HCT116 (cell line): ENCODE measurements at regions not wholly inside any gene's neighbourhood (a gene's known extent, or its start where the extent isn't known, plus 50 kb on each side); places are given as distances from the start of the nearest gene placed in this dataset.

Source experiments
- POLR2AphosphoS5 ChIP-seq: IDR thresholded peaks from 2 replicates; pipeline ENCODE4 v1.6.1; 2011; ENCODE audit warnings: mild to moderate bottlenecking, low read depth, low read length, moderate library complexity
- ZBTB33 ChIP-seq: IDR thresholded peaks from 2 replicates; pipeline ENCODE4 v1.6.1; 2011; ENCODE audit warnings: mild to moderate bottlenecking, low read length, moderate library complexity; ENCODE audit not compliant: insufficient replicate concordance; ENCODE audit errors: extremely low read depth
- TF ChIP-seq, protein P1 (sequence below), 3 experiments: fragments of 200-600 bp in 1 of 3; sonication (generic) in 1 of 3; IDR thresholded peaks in 2 of 3; conservative IDR thresholded peaks in 1 of 3; 2 replicates each; pipeline ENCODE4 v1.5.1; 2012 to 2017; ENCODE audit warnings: low read depth in 2 of 3, low read length in 2 of 3, antibody characterized with exemption in 1 of 3, borderline replicate concordance in 1 of 3, control low read depth in 1 of 3, mild to moderate bottlenecking in 1 of 3, mixed read lengths in 1 of 3, mixed run types in 1 of 3, moderate library complexity in 1 of 3; ENCODE audit not compliant: insufficient read depth in 1 of 3

DNA sequence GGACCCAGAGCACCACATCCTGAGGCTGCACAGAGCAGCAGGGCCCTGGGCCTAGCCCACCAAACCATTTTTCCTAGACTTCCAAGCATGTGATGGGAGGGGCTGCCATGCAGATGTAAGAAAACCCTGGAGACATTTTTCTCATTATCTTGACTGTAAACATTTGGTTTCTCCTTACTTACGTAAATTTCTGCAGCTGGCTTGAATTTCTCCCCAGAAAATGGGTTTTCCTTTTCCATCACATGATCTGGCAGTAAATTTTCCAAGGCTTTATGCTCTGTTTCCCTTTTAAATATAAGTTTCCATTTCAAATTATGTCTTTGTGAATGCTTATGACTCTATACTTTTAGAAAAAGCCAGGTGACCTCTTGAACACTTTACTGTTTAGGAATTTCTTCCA is 945.9 kb upstream of the NDST4 start:
- TF ChIP-seq, protein P1, sequence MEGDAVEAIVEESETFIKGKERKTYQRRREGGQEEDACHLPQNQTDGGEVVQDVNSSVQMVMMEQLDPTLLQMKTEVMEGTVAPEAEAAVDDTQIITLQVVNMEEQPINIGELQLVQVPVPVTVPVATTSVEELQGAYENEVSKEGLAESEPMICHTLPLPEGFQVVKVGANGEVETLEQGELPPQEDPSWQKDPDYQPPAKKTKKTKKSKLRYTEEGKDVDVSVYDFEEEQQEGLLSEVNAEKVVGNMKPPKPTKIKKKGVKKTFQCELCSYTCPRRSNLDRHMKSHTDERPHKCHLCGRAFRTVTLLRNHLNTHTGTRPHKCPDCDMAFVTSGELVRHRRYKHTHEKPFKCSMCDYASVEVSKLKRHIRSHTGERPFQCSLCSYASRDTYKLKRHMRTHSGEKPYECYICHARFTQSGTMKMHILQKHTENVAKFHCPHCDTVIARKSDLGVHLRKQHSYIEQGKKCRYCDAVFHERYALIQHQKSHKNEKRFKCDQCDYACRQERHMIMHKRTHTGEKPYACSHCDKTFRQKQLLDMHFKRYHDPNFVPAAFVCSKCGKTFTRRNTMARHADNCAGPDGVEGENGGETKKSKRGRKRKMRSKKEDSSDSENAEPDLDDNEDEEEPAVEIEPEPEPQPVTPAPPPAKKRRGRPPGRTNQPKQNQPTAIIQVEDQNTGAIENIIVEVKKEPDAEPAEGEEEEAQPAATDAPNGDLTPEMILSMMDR (IDR thresholded peaks at IDR 0.05 in 2 of 3, conservative IDR thresholded peaks at IDR 0.05 in 1 of 3; ENCODE audit: borderline replicate concordance in 1 of 3, insufficient read depth in 1 of 3, low read depth in 2 of 3, low read length in 2 of 3): no peak
- no peak for TF ChIP-seq POLR2AphosphoS5
- no peak for TF ChIP-seq ZBTB33
